Mammary epithelial cell (primary cell): ENCODE measurements at regions not wholly inside any gene's neighbourhood (a gene's known extent, or its start where the extent isn't known, plus 50 kb on each side); places are given as distances from the start of the nearest gene placed in this dataset.

Experiments used
- EZH2 ChIP-seq: IDR thresholded peaks from 2 replicates; pipeline ENCODE4 v1.6.1; 2012; ENCODE audit warnings: low read length, inconsistent platforms, borderline replicate concordance
- TF ChIP-seq, protein P1 (sequence below), 2 donors: IDR thresholded peaks in 1 of 2; conservative IDR thresholded peaks in 1 of 2; 2 replicates each; pipeline ENCODE4 v1.5.1; 2011 to 2012; ENCODE audit warnings: inconsistent platforms in 2 of 2, low read length in 2 of 2, mild to moderate bottlenecking in 2 of 2, control low read depth in 1 of 2, low read depth in 1 of 2; ENCODE audit not compliant: insufficient read depth in 1 of 2; ENCODE audit errors: extremely low read depth in 1 of 2

DNA sequence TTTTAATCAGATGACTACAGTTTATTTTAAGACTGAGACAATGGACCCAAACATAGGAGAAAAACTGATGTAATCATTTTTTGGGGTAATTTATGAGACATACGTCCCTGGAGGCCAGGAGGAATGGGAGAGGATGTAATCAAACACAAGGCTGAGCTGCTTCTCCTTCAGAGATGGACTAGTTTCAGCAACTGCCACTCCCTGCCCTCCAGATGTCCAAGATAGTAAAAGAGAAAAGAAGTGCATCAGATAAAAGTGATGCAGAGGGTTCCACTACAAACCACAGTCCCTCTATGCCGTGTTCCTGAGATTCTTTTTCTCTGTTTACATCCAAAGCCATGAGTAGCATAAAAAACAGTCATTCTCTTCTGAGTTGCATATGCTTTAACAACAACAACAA lies 101.1 kb downstream of the DACT1 start:
- TF ChIP-seq, protein P1, sequence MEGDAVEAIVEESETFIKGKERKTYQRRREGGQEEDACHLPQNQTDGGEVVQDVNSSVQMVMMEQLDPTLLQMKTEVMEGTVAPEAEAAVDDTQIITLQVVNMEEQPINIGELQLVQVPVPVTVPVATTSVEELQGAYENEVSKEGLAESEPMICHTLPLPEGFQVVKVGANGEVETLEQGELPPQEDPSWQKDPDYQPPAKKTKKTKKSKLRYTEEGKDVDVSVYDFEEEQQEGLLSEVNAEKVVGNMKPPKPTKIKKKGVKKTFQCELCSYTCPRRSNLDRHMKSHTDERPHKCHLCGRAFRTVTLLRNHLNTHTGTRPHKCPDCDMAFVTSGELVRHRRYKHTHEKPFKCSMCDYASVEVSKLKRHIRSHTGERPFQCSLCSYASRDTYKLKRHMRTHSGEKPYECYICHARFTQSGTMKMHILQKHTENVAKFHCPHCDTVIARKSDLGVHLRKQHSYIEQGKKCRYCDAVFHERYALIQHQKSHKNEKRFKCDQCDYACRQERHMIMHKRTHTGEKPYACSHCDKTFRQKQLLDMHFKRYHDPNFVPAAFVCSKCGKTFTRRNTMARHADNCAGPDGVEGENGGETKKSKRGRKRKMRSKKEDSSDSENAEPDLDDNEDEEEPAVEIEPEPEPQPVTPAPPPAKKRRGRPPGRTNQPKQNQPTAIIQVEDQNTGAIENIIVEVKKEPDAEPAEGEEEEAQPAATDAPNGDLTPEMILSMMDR (conservative IDR thresholded peaks at IDR 0.05 in 1 of 2, IDR thresholded peaks at IDR 0.05 in 1 of 2; ENCODE audit: extremely low read depth in 1 of 2, insufficient read depth in 1 of 2, low read depth in 1 of 2, low read length in 2 of 2) = no peak
- TF ChIP-seq EZH2 = no peak
